ENCODE measurements at regions not wholly inside any gene's neighbourhood (a gene's known extent, or its start where the extent isn't known, plus 50 kb on each side); places are given as distances from the start of the nearest gene placed in this dataset.

- Histone ChIP-seq H3K27me3 (replicated peaks; ENCODE audit: insufficient read depth, low read depth, low read length, poor library complexity) (no peaks in the 10 kb centered on the region), H3K27ac (ENCODE audit: low read depth, low read length, poor library complexity, severe bottlenecking) (no peak overlapping the region), H3K36me3 (ENCODE audit: insufficient read depth, low read length, poor library complexity, severe bottlenecking) (no peaks in the 10 kb centered on the region), H3K4me3 (ENCODE audit: low read depth, low read length, poor library complexity, severe bottlenecking) (no peak overlapping the region), H3K4me1 (ENCODE audit: insufficient read depth, low read length, poor library complexity, severe bottlenecking) (no peaks in the 10 kb centered on the region), H3K9me3 (ENCODE audit: low read depth, low read length, poor library complexity, severe bottlenecking) (no peaks in the 10 kb centered on the region)
- no TSS peak for BruUV-seq (replicated peaks)
- DNase-seq (ENCODE audit: low spot score) = no peak
- POLR2A ChIA-PET (ENCODE audit: low non-redundant PET) = no interaction called here
- no peak for TF ChIP-seq EZH2 (IDR thresholded peaks at IDR 0.05; ENCODE audit: borderline replicate concordance, low read depth, low read length, poor library complexity, severe bottlenecking)
- TF ChIP-seq, protein P1, sequence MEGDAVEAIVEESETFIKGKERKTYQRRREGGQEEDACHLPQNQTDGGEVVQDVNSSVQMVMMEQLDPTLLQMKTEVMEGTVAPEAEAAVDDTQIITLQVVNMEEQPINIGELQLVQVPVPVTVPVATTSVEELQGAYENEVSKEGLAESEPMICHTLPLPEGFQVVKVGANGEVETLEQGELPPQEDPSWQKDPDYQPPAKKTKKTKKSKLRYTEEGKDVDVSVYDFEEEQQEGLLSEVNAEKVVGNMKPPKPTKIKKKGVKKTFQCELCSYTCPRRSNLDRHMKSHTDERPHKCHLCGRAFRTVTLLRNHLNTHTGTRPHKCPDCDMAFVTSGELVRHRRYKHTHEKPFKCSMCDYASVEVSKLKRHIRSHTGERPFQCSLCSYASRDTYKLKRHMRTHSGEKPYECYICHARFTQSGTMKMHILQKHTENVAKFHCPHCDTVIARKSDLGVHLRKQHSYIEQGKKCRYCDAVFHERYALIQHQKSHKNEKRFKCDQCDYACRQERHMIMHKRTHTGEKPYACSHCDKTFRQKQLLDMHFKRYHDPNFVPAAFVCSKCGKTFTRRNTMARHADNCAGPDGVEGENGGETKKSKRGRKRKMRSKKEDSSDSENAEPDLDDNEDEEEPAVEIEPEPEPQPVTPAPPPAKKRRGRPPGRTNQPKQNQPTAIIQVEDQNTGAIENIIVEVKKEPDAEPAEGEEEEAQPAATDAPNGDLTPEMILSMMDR (conservative IDR thresholded peaks at IDR 0.05; ENCODE audit: low read depth, low read length) = no peak
- CTCF ChIA-PET = no interaction called here
- intact Hi-C loops (cut with micrococcal nuclease; ENCODE audit: unreplicated experiment) = no loop called here
Observed at GRCh38 chr10:78716043-78716660, 352.6 kb upstream of the ZMIZ1 start.

- POLR2A ChIA-PET (ENCODE audit: low non-redundant PET) = no interaction called here
- no peak overlapping the region for H3K4me3 ChIP-seq (ENCODE audit: low read depth, low read length, poor library complexity, severe bottlenecking)
- CTCF ChIA-PET = no interaction called here
- no peak overlapping the region for H3K27ac ChIP-seq (ENCODE audit: low read depth, low read length, poor library complexity, severe bottlenecking)
- H3K27me3 ChIP-seq (replicated peaks; ENCODE audit: insufficient read depth, low read depth, low read length, poor library complexity) = no peaks in the 10 kb centered on the region
- no peaks in the 10 kb centered on the region for H3K4me1 ChIP-seq (ENCODE audit: insufficient read depth, low read length, poor library complexity, severe bottlenecking)
- no peaks in the 10 kb centered on the region for H3K36me3 ChIP-seq (ENCODE audit: insufficient read depth, low read length, poor library complexity, severe bottlenecking)
- no TSS peak for BruUV-seq (replicated peaks)
- DNase-seq (ENCODE audit: low spot score) = no peak
- intact Hi-C loops (cut with micrococcal nuclease; ENCODE audit: unreplicated experiment) = no loop called here
- TF ChIP-seq, protein P1 (conservative IDR thresholded peaks at IDR 0.05; ENCODE audit: low read depth, low read length) = no peak
- no peak for TF ChIP-seq EZH2 (IDR thresholded peaks at IDR 0.05; ENCODE audit: borderline replicate concordance, low read depth, low read length, poor library complexity, severe bottlenecking)
- H3K9me3 ChIP-seq (ENCODE audit: low read depth, low read length, poor library complexity, severe bottlenecking) = no peaks in the 10 kb centered on the region
Observed at GRCh38 chr10:78717200-78717599, 351.6 kb upstream of the ZMIZ1 start.

- Histone ChIP-seq H3K4me1 (ENCODE audit: insufficient read depth, low read length, poor library complexity, severe bottlenecking) (no peaks in the 10 kb centered on the region), H3K4me3 (ENCODE audit: low read depth, low read length, poor library complexity, severe bottlenecking) (no peak overlapping the region), H3K27me3 (replicated peaks; ENCODE audit: insufficient read depth, low read depth, low read length, poor library complexity) (no peaks in the 10 kb centered on the region), H3K36me3 (ENCODE audit: insufficient read depth, low read length, poor library complexity, severe bottlenecking) (no peaks in the 10 kb centered on the region), H3K9me3 (ENCODE audit: low read depth, low read length, poor library complexity, severe bottlenecking) (no peaks in the 10 kb centered on the region), H3K27ac (ENCODE audit: low read depth, low read length, poor library complexity, severe bottlenecking) (no peak overlapping the region)
- no TSS peak for BruUV-seq (replicated peaks)
- DNase-seq (ENCODE audit: low spot score) = no peak
- TF ChIP-seq, protein P1 (conservative IDR thresholded peaks at IDR 0.05; ENCODE audit: low read depth, low read length) = no peak
- TF ChIP-seq EZH2 (IDR thresholded peaks at IDR 0.05; ENCODE audit: borderline replicate concordance, low read depth, low read length, poor library complexity, severe bottlenecking) = no peak
- intact Hi-C loops (cut with micrococcal nuclease; ENCODE audit: unreplicated experiment) = no loop called here
- POLR2A ChIA-PET (ENCODE audit: low non-redundant PET) = no interaction called here
- CTCF ChIA-PET = no interaction called here
Observed at GRCh38 chr10:78718032-78718572, 350.7 kb upstream of the ZMIZ1 start.
